ENCODE measurements at regions not wholly inside any gene's neighbourhood (a gene's known extent, or its start where the extent isn't known, plus 50 kb on each side); places are given as distances from the start of the nearest gene placed in this dataset.
"Not testable (repeated sequence)": the region's sequence is repeated elsewhere in the genome, so short reads cannot be mapped to it uniquely, and the experiment has no call there.

- DNase-seq (ENCODE audit: low read depth): no peak
Observed at GRCh38 chrY:8151561-8151960, 1185.7 kb upstream of the TSPY4 start.

- DNase-seq (ENCODE audit: low read depth): no peak
Observed at GRCh38 chrY:8128578-8128977, 1208.7 kb upstream of the TSPY4 start.

GRCh38 chrY:8125907-8126571 lies 1211.2 kb upstream of the TSPY4 start:
- DNase-seq (ENCODE audit: low read depth): no peak

- DNase-seq (ENCODE audit: low read depth): no peak
Observed at GRCh38 chrY:8121825-8122224, 1210.3 kb upstream of the AMELY start.

GRCh38 chrY:8094429-8094828 lies 1182.9 kb upstream of the AMELY start:
- DNase-seq (ENCODE audit: low read depth): no peak

GRCh38 chrY:8092926-8093325 lies 1181.4 kb upstream of the AMELY start:
- DNase-seq (ENCODE audit: low read depth): no peak

- DNase-seq (ENCODE audit: low read depth): no peak
Observed at GRCh38 chrY:8085925-8086324, 1174.4 kb upstream of the AMELY start.

GRCh38 chrY:8084192-8084591 lies 1172.6 kb upstream of the AMELY start:
- DNase-seq (ENCODE audit: low read depth): no peak

- no peak for DNase-seq (ENCODE audit: low read depth)
Observed at GRCh38 chrY:8081151-8081550, 1169.6 kb upstream of the AMELY start.

GRCh38 chrY:8065220-8065619 lies 1153.7 kb upstream of the AMELY start:
- no peak for DNase-seq (ENCODE audit: low read depth)

- DNase-seq (ENCODE audit: low read depth): no peak
Observed at GRCh38 chrY:8064500-8064899, 1152.9 kb upstream of the AMELY start.

- DNase-seq (ENCODE audit: low read depth): no peak
Observed at GRCh38 chrY:8063973-8064372, 1152.4 kb upstream of the AMELY start.

- DNase-seq (ENCODE audit: low read depth): no peak
Observed at GRCh38 chrY:8058613-8059012, 1147.1 kb upstream of the AMELY start.

GRCh38 chrY:8051340-8051739 lies 1139.8 kb upstream of the AMELY start:
- DNase-seq (ENCODE audit: low read depth): no peak

GRCh38 chrY:8041238-8041637 lies 1129.7 kb upstream of the AMELY start:
- no peak for DNase-seq (ENCODE audit: low read depth)

GRCh38 chrY:8036563-8036962 lies 1125.0 kb upstream of the AMELY start:
- no peak for DNase-seq (ENCODE audit: low read depth)

- DNase-seq (ENCODE audit: low read depth): no peak
Observed at GRCh38 chrY:8035653-8036052, 1124.1 kb upstream of the AMELY start.

GRCh38 chrY:8034673-8035072 lies 1123.1 kb upstream of the AMELY start:
- DNase-seq (ENCODE audit: low read depth): no peak

GRCh38 chrY:8033200-8033599 lies 1121.6 kb upstream of the AMELY start:
- no peak for DNase-seq (ENCODE audit: low read depth)

GRCh38 chrY:8020540-8020939 lies 1109.0 kb upstream of the AMELY start:
- no peak for DNase-seq (ENCODE audit: low read depth)

- no peak for DNase-seq (ENCODE audit: low read depth)
Observed at GRCh38 chrY:8011515-8011914, 1100.0 kb upstream of the AMELY start.

GRCh38 chrY:8004196-8004595 lies 1092.6 kb upstream of the AMELY start:
- peak; percentile 8 for DNase-seq (ENCODE audit: low read depth)

GRCh38 chrY:7996726-7997125 lies 1085.2 kb upstream of the AMELY start:
- no peak for DNase-seq (ENCODE audit: low read depth)

- not testable (repeated sequence) for DNase-seq (ENCODE audit: low read depth)
Observed at GRCh38 chrY:7994781-7995180, 1083.2 kb upstream of the AMELY start.

- DNase-seq (ENCODE audit: low read depth): no peak
Observed at GRCh38 chrY:7979770-7980169, 1068.2 kb upstream of the AMELY start.
